ENCODE measurements at regions not wholly inside any gene's neighbourhood (a gene's known extent, or its start where the extent isn't known, plus 50 kb on each side); places are given as distances from the start of the nearest gene placed in this dataset.

- DNase-seq, result no peak
- H3K36me3 ChIP-seq (ENCODE audit: insufficient read depth, low read length), result no peaks in the 10 kb centered on the region
- Mint-ChIP-seq H3K36me3 (no peaks in the 10 kb centered on the region), H3K27me3 (peaks cover 3 to 57% of the 10 kb centered on the region in 2 donors), H3K4me1 (no peaks in the 10 kb centered on the region), H3K27ac (no peak overlapping the region), H3K9me3 (peaks cover 0 to 4% (median 0%) of the 10 kb centered on the region in 5 donors), H3K4me3 (no peak overlapping the region)
- no peak overlapping the region for H3K4me3 ChIP-seq (ENCODE audit: low read length)
- H3K4me1 ChIP-seq (ENCODE audit: insufficient read depth, low read length), result no peaks in the 10 kb centered on the region
- POLR2A ChIA-PET, result no interaction called here
- CTCF ChIA-PET, result interaction anchor here (1.2 kb wide), 1 partner anchor 9 kb away, joined by 3 read pairs; no protein-coding TSS in a partner anchor
- no peak overlapping the region for H3K27ac ChIP-seq (ENCODE audit: low read depth, low read length)
- no peaks in the 10 kb centered on the region for H3K9me3 ChIP-seq (ENCODE audit: low read length)
- H3K27me3 ChIP-seq (ENCODE audit: insufficient read depth, low read length, poor library complexity, severe bottlenecking), result peaks cover 6% of the 10 kb centered on the region
Measured at GRCh38 chr12:47012552-47012951, 66.9 kb upstream of the PCED1B start.

GRCh38 chr12:47014474-47014873, 64.9 kb upstream of the PCED1B start:
- CTCF ChIA-PET, result no interaction called here
- no peak for DNase-seq
- Mint-ChIP-seq H3K36me3 (no peaks in the 10 kb centered on the region), H3K9me3 (peaks cover 0 to 4% (median 0%) of the 10 kb centered on the region in 5 donors), H3K4me3 (no peak overlapping the region), H3K27me3 (peaks cover 13 to 56% of the 10 kb centered on the region in 2 donors), H3K27ac (no peak overlapping the region), H3K4me1 (no peaks in the 10 kb centered on the region)
- Histone ChIP-seq H3K4me3 (ENCODE audit: low read length) (no peak overlapping the region), H3K36me3 (ENCODE audit: insufficient read depth, low read length) (no peaks in the 10 kb centered on the region), H3K27me3 (ENCODE audit: insufficient read depth, low read length, poor library complexity, severe bottlenecking) (peaks cover 6% of the 10 kb centered on the region), H3K9me3 (ENCODE audit: low read length) (no peaks in the 10 kb centered on the region), H3K27ac (ENCODE audit: low read depth, low read length) (no peak overlapping the region), H3K4me1 (ENCODE audit: insufficient read depth, low read length) (no peaks in the 10 kb centered on the region)
- POLR2A ChIA-PET, result no interaction called here

GRCh38 chr12:47015381-47015780, 64.0 kb upstream of the PCED1B start:
- CTCF ChIA-PET, result no interaction called here
- no peaks in the 10 kb centered on the region for H3K4me1 ChIP-seq (ENCODE audit: insufficient read depth, low read length)
- Mint-ChIP-seq H3K4me3 (no peak overlapping the region), H3K27me3 (peaks cover 13 to 56% of the 10 kb centered on the region in 2 donors), H3K4me1 (no peaks in the 10 kb centered on the region), H3K9me3 (peaks cover 0 to 1% (median 0%) of the 10 kb centered on the region in 5 donors), H3K36me3 (no peaks in the 10 kb centered on the region), H3K27ac (no peak overlapping the region)
- H3K4me3 ChIP-seq (ENCODE audit: low read length), result no peak overlapping the region
- DNase-seq, result no peak
- H3K27ac ChIP-seq (ENCODE audit: low read depth, low read length), result no peak overlapping the region
- H3K9me3 ChIP-seq (ENCODE audit: low read length), result no peaks in the 10 kb centered on the region
- no peaks in the 10 kb centered on the region for H3K36me3 ChIP-seq (ENCODE audit: insufficient read depth, low read length)
- POLR2A ChIA-PET, result no interaction called here
- peaks cover 6% of the 10 kb centered on the region for H3K27me3 ChIP-seq (ENCODE audit: insufficient read depth, low read length, poor library complexity, severe bottlenecking)

- CTCF ChIA-PET, result no interaction called here
- no peaks in the 10 kb centered on the region for H3K36me3 ChIP-seq (ENCODE audit: insufficient read depth, low read length)
- no peak overlapping the region for H3K4me3 Mint-ChIP-seq
- no peak overlapping the region for H3K4me3 ChIP-seq (ENCODE audit: low read length)
- no peaks in the 10 kb centered on the region for H3K9me3 ChIP-seq (ENCODE audit: low read length)
- peaks cover 10 to 59% of the 10 kb centered on the region in 2 donors for H3K27me3 Mint-ChIP-seq
- no peak overlapping the region for H3K27ac ChIP-seq (ENCODE audit: low read depth, low read length)
- no peaks in the 10 kb centered on the region for H3K4me1 ChIP-seq (ENCODE audit: insufficient read depth, low read length)
- H3K4me1 Mint-ChIP-seq, result no peaks in the 10 kb centered on the region
- no peaks in the 10 kb centered on the region for H3K36me3 Mint-ChIP-seq
- H3K9me3 Mint-ChIP-seq, result no peaks in the 10 kb centered on the region
- POLR2A ChIA-PET, result no interaction called here
- DNase-seq, result no peak
- H3K27ac Mint-ChIP-seq, result no peak overlapping the region
- peaks cover 4% of the 10 kb centered on the region for H3K27me3 ChIP-seq (ENCODE audit: insufficient read depth, low read length, poor library complexity, severe bottlenecking)
Measured at GRCh38 chr12:47017041-47017713, 62.2 kb upstream of the PCED1B start.

- DNase-seq, result no peak
- ChIA-PET CTCF (no interaction called here), POLR2A (no interaction called here)
- H3K9me3 ChIP-seq (ENCODE audit: low read length), result no peaks in the 10 kb centered on the region
- Mint-ChIP-seq H3K36me3 (no peaks in the 10 kb centered on the region), H3K27me3 (peaks cover 10 to 53% of the 10 kb centered on the region in 2 donors), H3K4me3 (no peak overlapping the region), H3K9me3 (no peaks in the 10 kb centered on the region), H3K27ac (peak overlapping the region in 1 of 8 donors; percentile 18), H3K4me1 (no peaks in the 10 kb centered on the region)
- no peak overlapping the region for H3K27ac ChIP-seq (ENCODE audit: low read depth, low read length)
- H3K4me1 ChIP-seq (ENCODE audit: insufficient read depth, low read length), result no peaks in the 10 kb centered on the region
- no peaks in the 10 kb centered on the region for H3K27me3 ChIP-seq (ENCODE audit: insufficient read depth, low read length, poor library complexity, severe bottlenecking)
- H3K36me3 ChIP-seq (ENCODE audit: insufficient read depth, low read length), result no peaks in the 10 kb centered on the region
- H3K4me3 ChIP-seq (ENCODE audit: low read length), result no peak overlapping the region
Measured at GRCh38 chr12:47017901-47018475, 61.4 kb upstream of the PCED1B start.

GRCh38 chr12:47020211-47020821, 59.1 kb upstream of the PCED1B start:
- no peak overlapping the region for H3K27ac Mint-ChIP-seq
- POLR2A ChIA-PET, result no interaction called here
- no peaks in the 10 kb centered on the region for H3K9me3 ChIP-seq (ENCODE audit: low read length)

GRCh38 chr12:47021298-47021697, 58.1 kb upstream of the PCED1B start:
- Histone ChIP-seq H3K27me3 (ENCODE audit: insufficient read depth, low read length, poor library complexity, severe bottlenecking) (no peaks in the 10 kb centered on the region), H3K27ac (ENCODE audit: low read depth, low read length) (no peak overlapping the region), H3K36me3 (ENCODE audit: insufficient read depth, low read length) (no peaks in the 10 kb centered on the region), H3K4me3 (ENCODE audit: low read length) (no peak overlapping the region), H3K4me1 (ENCODE audit: insufficient read depth, low read length) (no peaks in the 10 kb centered on the region), H3K9me3 (ENCODE audit: low read length) (no peaks in the 10 kb centered on the region)
- H3K4me1 Mint-ChIP-seq, result no peaks in the 10 kb centered on the region
- no peaks in the 10 kb centered on the region for H3K9me3 Mint-ChIP-seq
- POLR2A ChIA-PET, result interaction anchor here (1.0 kb wide), 1 partner anchor 651 kb away, joined by 3 read pairs; no protein-coding TSS in a partner anchor
- CTCF ChIA-PET, result interaction anchor here (0.6 to 2.7 kb wide), 10 partner anchors 9 to 949 kb away, joined by 3 to 17 read pairs (median 4); no protein-coding TSS in a partner anchor
- DNase-seq, result peak in 2 of 5 donors; percentile 30 to 47
- H3K36me3 Mint-ChIP-seq, result no peaks in the 10 kb centered on the region
- H3K4me3 Mint-ChIP-seq, result no peak overlapping the region
- no peak overlapping the region for H3K27ac Mint-ChIP-seq
- peaks cover 12 to 46% of the 10 kb centered on the region in 2 donors for H3K27me3 Mint-ChIP-seq

More at GRCh38 chr12:47020211-47020821, 59.1 kb upstream of the PCED1B start:
- Histone ChIP-seq H3K36me3 (ENCODE audit: insufficient read depth, low read length) (no peaks in the 10 kb centered on the region), H3K4me1 (ENCODE audit: insufficient read depth, low read length) (no peaks in the 10 kb centered on the region), H3K27me3 (ENCODE audit: insufficient read depth, low read length, poor library complexity, severe bottlenecking) (no peaks in the 10 kb centered on the region), H3K4me3 (ENCODE audit: low read length) (no peak overlapping the region), H3K27ac (ENCODE audit: low read depth, low read length) (no peak overlapping the region)
- Mint-ChIP-seq H3K27me3 (peaks cover 12 to 40% of the 10 kb centered on the region in 2 donors), H3K4me3 (no peak overlapping the region), H3K4me1 (no peaks in the 10 kb centered on the region), H3K36me3 (no peaks in the 10 kb centered on the region), H3K9me3 (no peaks in the 10 kb centered on the region)
- DNase-seq, result no peak
- CTCF ChIA-PET, result interaction anchor here (1.1 to 2.7 kb wide), 7 partner anchors 12 to 948 kb away, joined by 3 to 17 read pairs (median 4); no protein-coding TSS in a partner anchor

GRCh38 chr12:47022296-47022695, 57.1 kb upstream of the PCED1B start:
- Histone ChIP-seq H3K27ac (ENCODE audit: low read depth, low read length) (no peak overlapping the region), H3K4me1 (ENCODE audit: insufficient read depth, low read length) (no peaks in the 10 kb centered on the region), H3K4me3 (ENCODE audit: low read length) (no peak overlapping the region), H3K9me3 (ENCODE audit: low read length) (no peaks in the 10 kb centered on the region), H3K27me3 (ENCODE audit: insufficient read depth, low read length, poor library complexity, severe bottlenecking) (no peaks in the 10 kb centered on the region), H3K36me3 (ENCODE audit: insufficient read depth, low read length) (no peaks in the 10 kb centered on the region)
- Mint-ChIP-seq H3K4me1 (no peaks in the 10 kb centered on the region), H3K9me3 (no peaks in the 10 kb centered on the region), H3K36me3 (no peaks in the 10 kb centered on the region), H3K4me3 (no peak overlapping the region), H3K27me3 (peaks cover 14 to 45% of the 10 kb centered on the region in 2 donors), H3K27ac (no peak overlapping the region)
- DNase-seq, result no peak
- ChIA-PET POLR2A (no interaction called here), CTCF (interaction anchor here (0.8 to 2.2 kb wide), 4 partner anchors 10 to 950 kb away, joined by 3 to 6 read pairs (median 4); no protein-coding TSS in a partner anchor)
